ENCODE measurements at regions not wholly inside any gene's neighbourhood (a gene's known extent, or its start where the extent isn't known, plus 50 kb on each side); places are given as distances from the start of the nearest gene placed in this dataset.
"Not testable (repeated sequence)": the region's sequence is repeated elsewhere in the genome, so short reads cannot be mapped to it uniquely, and the experiment has no call there.

DNA sequence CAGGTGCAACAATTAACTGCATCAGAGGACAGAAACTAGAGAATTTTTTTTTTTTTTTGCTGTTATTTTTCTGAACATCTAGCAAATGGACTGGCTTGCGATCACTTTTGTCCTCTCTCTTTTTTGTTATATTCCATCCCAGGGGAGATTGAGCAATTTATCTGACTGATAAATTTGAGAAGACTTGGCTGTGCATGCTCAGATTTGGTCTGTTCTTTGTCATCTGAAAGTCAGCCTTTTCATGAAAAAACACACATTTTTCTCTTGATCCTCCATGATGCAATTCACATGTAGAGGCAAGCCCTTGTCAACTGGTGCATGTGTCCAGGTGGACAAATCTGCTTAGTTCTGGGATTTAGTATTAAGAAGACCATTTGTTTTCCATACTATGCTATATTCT lies 309.3 kb downstream of the LRRC3B start (continued):
- TF ChIP-seq, protein P1, sequence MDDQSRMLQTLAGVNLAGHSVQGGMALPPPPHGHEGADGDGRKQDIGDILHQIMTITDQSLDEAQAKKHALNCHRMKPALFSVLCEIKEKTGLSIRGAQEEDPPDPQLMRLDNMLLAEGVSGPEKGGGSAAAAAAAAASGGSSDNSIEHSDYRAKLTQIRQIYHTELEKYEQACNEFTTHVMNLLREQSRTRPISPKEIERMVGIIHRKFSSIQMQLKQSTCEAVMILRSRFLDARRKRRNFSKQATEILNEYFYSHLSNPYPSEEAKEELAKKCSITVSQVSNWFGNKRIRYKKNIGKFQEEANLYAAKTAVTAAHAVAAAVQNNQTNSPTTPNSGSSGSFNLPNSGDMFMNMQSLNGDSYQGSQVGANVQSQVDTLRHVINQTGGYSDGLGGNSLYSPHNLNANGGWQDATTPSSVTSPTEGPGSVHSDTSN (IDR thresholded peaks at IDR 0.05) = no peak
- TF ChIP-seq ELF1 (IDR thresholded peaks at IDR 0.05) (no peak), FOXJ3 (CRISPR knock-in tag; IDR thresholded peaks at IDR 0.05) (no peak), TEAD4 (IDR thresholded peaks at IDR 0.05; ENCODE audit: borderline replicate concordance, insufficient read depth) (no peak), JUND (IDR thresholded peaks at IDR 0.05) (no peak)
- TF ChIP-seq, protein P2, sequence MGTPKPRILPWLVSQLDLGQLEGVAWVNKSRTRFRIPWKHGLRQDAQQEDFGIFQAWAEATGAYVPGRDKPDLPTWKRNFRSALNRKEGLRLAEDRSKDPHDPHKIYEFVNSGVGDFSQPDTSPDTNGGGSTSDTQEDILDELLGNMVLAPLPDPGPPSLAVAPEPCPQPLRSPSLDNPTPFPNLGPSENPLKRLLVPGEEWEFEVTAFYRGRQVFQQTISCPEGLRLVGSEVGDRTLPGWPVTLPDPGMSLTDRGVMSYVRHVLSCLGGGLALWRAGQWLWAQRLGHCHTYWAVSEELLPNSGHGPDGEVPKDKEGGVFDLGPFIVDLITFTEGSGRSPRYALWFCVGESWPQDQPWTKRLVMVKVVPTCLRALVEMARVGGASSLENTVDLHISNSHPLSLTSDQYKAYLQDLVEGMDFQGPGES (IDR thresholded peaks at IDR 0.05; ENCODE audit: low read depth, low read length) = no peak

DNA sequence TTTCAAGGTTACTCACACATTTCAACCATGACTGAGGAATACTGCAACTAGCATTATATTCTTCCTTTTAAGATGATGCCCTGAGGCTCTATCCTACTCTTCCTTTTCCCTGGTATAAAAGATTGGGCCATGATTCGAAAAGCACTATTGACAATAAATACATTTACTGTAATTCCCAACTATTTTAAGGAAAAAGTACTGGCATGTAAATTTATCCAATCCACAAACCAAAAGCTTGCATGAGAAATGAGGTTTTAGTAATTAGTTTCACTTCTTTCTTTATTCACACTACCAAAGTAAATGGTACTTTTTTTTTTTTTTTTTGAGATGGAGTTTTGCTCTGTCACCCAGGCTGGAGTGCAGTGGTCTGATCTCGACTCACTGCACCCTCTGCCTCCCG lies 310.2 kb downstream of the LRRC3B start:
- 5% methylated on average over 3 of the region's 3 CpGs for WGBS (ENCODE audit: low lambda C conversion rate)
- Histone ChIP-seq H3K4me1 (ENCODE audit: control insufficient read depth in 1 of 2, insufficient read depth in 2 of 2, low read depth in 1 of 2, low read length in 1 of 2) (no peaks in the 10 kb centered on the region; a peak in 1 of 4 replicates), H3K4me2 (no peak overlapping the region), H4K20me1 (ENCODE audit: insufficient read depth) (no peaks in the 10 kb centered on the region), H3K79me2 (ENCODE audit: insufficient read depth) (no peaks in the 10 kb centered on the region), H3F3A (replicated peaks; ENCODE audit: insufficient read depth) (no peaks in the 10 kb centered on the region), H3K27me3 (ENCODE audit: insufficient read depth) (no peaks in the 10 kb centered on the region), H3K36me3 (replicated peaks in 1 of 2; ENCODE audit: control insufficient read depth in 1 of 2, insufficient read depth in 2 of 2, low read length in 1 of 2) (no peaks in the 10 kb centered on the region), H3K9me2 (no peaks in the 10 kb centered on the region), H3K9ac (no peak overlapping the region), H2AFZ (ENCODE audit: low read depth) (no peak overlapping the region), H3K9me3 (no peaks in the 10 kb centered on the region), H3K4me3 (ENCODE audit: low read depth in 2 of 2, low read length in 1 of 2) (no peak overlapping the region), H3K27ac (ENCODE audit: low read depth in 2 of 2, low read length in 1 of 2) (no peak overlapping the region)
- CTCF ChIA-PET = no interaction called here
- DNase-seq = no peak
- TF ChIP-seq FOXM1 (IDR thresholded peaks at IDR 0.05; ENCODE audit: low read depth) (no peak), RAD21 (IDR thresholded peaks at IDR 0.05; ENCODE audit: low read length) (no peak), NRF1 (IDR thresholded peaks at IDR 0.05; ENCODE audit: low read depth, low read length) (no peak), POLR2AphosphoS5 (IDR thresholded peaks at IDR 0.05; ENCODE audit: low read depth, low read length) (no peak), RXRA (IDR thresholded peaks at IDR 0.05; ENCODE audit: borderline replicate concordance, low read depth) (no peak), FOSL2 (IDR thresholded peaks at IDR 0.05; ENCODE audit: borderline replicate concordance, low read depth) (no peak), JUND (IDR thresholded peaks at IDR 0.05) (no peak), GABPA (IDR thresholded peaks at IDR 0.05; ENCODE audit: low read depth) (no peak), NFIC (IDR thresholded peaks at IDR 0.05; ENCODE audit: borderline replicate concordance) (no peak), YY1 (IDR thresholded peaks at IDR 0.05; ENCODE audit: low read depth) (no peak), GATA2 (CRISPR knock-in tag; IDR thresholded peaks at IDR 0.05) (no peak)
- TF ChIP-seq, protein P3, sequence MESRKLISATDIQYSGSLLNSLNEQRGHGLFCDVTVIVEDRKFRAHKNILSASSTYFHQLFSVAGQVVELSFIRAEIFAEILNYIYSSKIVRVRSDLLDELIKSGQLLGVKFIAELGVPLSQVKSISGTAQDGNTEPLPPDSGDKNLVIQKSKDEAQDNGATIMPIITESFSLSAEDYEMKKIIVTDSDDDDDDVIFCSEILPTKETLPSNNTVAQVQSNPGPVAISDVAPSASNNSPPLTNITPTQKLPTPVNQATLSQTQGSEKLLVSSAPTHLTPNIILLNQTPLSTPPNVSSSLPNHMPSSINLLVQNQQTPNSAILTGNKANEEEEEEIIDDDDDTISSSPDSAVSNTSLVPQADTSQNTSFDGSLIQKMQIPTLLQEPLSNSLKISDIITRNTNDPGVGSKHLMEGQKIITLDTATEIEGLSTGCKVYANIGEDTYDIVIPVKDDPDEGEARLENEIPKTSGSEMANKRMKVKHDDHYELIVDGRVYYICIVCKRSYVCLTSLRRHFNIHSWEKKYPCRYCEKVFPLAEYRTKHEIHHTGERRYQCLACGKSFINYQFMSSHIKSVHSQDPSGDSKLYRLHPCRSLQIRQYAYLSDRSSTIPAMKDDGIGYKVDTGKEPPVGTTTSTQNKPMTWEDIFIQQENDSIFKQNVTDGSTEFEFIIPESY (IDR thresholded peaks at IDR 0.05; ENCODE audit: borderline replicate concordance, low read depth) = no peak
- TF ChIP-seq, protein P4, sequence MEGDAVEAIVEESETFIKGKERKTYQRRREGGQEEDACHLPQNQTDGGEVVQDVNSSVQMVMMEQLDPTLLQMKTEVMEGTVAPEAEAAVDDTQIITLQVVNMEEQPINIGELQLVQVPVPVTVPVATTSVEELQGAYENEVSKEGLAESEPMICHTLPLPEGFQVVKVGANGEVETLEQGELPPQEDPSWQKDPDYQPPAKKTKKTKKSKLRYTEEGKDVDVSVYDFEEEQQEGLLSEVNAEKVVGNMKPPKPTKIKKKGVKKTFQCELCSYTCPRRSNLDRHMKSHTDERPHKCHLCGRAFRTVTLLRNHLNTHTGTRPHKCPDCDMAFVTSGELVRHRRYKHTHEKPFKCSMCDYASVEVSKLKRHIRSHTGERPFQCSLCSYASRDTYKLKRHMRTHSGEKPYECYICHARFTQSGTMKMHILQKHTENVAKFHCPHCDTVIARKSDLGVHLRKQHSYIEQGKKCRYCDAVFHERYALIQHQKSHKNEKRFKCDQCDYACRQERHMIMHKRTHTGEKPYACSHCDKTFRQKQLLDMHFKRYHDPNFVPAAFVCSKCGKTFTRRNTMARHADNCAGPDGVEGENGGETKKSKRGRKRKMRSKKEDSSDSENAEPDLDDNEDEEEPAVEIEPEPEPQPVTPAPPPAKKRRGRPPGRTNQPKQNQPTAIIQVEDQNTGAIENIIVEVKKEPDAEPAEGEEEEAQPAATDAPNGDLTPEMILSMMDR (IDR thresholded peaks at IDR 0.05) = no peak
- POLR2A ChIA-PET = no interaction called here

DNA sequence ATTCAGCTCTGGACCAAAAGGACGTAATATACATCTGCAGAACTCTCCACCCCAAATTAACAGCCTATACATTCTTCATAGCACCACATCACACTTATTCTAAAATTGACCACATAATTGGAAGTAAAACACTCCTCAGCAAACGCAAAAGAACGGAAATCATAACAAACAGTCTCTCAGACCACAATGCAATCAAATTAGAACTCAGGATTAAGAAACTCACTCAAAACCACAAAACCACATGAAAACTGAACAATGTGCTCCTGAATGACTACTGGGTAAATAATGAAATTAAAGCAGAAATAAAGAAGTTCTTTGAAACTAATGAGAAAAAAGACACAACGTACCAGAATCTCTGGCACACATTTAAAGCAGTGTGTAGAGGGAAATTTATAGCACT lies 322.9 kb downstream of the LRRC3B start:
- H3K9me2 ChIP-seq; H3K9ac ChIP-seq; H3K4me3 ChIP-seq (ENCODE audit: low read depth in 2 of 2, low read length in 1 of 2); H3K27me3 ChIP-seq (ENCODE audit: insufficient read depth); DNase-seq; H3F3A ChIP-seq (replicated peaks; ENCODE audit: insufficient read depth); CTCF ChIA-PET; H3K9me3 ChIP-seq; H2AFZ ChIP-seq (ENCODE audit: low read depth); H3K4me2 ChIP-seq; H3K27ac ChIP-seq (ENCODE audit: low read depth in 2 of 2, low read length in 1 of 2); H3K4me1 ChIP-seq (ENCODE audit: control insufficient read depth in 1 of 2, insufficient read depth in 2 of 2, low read depth in 1 of 2, low read length in 1 of 2); POLR2A ChIA-PET; H4K20me1 ChIP-seq (ENCODE audit: insufficient read depth); H3K36me3 ChIP-seq (replicated peaks in 1 of 2; ENCODE audit: control insufficient read depth in 1 of 2, insufficient read depth in 2 of 2, low read length in 1 of 2); H3K79me2 ChIP-seq (ENCODE audit: insufficient read depth): not testable (repeated sequence)
- 10% methylated on average over 4 of the region's 4 CpGs for WGBS (ENCODE audit: low lambda C conversion rate)

All from SK-N-SH (cell line).